Astrocyte of the spinal cord (primary cell): ENCODE measurements at regions not wholly inside any gene's neighbourhood (a gene's known extent, or its start where the extent isn't known, plus 50 kb on each side); places are given as distances from the start of the nearest gene placed in this dataset.

Experiments used
- DNase-seq: peaks from one replicate; pipeline ENCODE4 v3.0.0; 2011; ENCODE audit warnings: low read depth, low spot score
- H3K4me3 ChIP-seq: 2 replicates; pipeline ENCODE4 v1.5.1; 2011; ENCODE audit warnings: low read depth, mild to moderate bottlenecking, low read length, moderate library complexity
- CTCF ChIP-seq: IDR thresholded peaks from 2 replicates; pipeline ENCODE4 v1.5.1; 2012; ENCODE audit warnings: low read depth, mild to moderate bottlenecking, low read length, inconsistent platforms
- in situ Hi-C: cut with HindIII; loops from 2 replicates; pipeline ENCODE4 v1.10.0; 2017; ENCODE audit warnings: low sequenced_read_pairs

- in situ Hi-C loops = no loop called here
- H3K4me3 ChIP-seq = no peak overlapping the region
- peak; percentile 46 for DNase-seq
- no peak for TF ChIP-seq CTCF
Measured at GRCh38 chr4:138639018-138639741, 376.4 kb upstream of the NOCT start.

- no peak overlapping the region for H3K4me3 ChIP-seq
- in situ Hi-C loops = no loop called here
- TF ChIP-seq CTCF = no peak
- DNase-seq = no peak
Measured at GRCh38 chr4:138636781-138637180, 378.8 kb upstream of the NOCT start.

DNA sequence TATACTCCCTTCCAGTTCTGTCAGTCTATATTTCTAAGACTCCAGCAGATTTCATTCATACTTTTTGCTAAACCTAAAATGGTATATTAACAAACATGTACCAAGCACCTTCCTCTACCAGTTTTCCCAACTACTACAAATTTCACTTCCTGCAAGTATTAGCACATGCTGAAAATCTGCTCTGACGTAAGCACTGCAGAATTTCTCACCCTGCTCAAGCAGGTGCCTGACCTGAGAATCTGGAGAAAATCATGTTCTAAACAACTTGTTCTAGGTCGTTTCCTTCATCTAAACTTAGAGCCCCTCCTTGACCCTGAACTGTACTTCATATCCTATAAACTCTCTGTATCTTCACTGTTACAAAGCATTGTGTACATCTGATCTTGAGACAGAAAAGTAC, 380.7 kb upstream of the NOCT start:
- in situ Hi-C loops = no loop called here
- no peak overlapping the region for H3K4me3 ChIP-seq
- no peak for TF ChIP-seq CTCF
- no peak for DNase-seq

GRCh38 chr4:138633580-138633904, 382.0 kb upstream of the NOCT start:
- DNase-seq = no peak
- no peak for TF ChIP-seq CTCF
- in situ Hi-C loops = no loop called here
- H3K4me3 ChIP-seq = no peak overlapping the region

DNA sequence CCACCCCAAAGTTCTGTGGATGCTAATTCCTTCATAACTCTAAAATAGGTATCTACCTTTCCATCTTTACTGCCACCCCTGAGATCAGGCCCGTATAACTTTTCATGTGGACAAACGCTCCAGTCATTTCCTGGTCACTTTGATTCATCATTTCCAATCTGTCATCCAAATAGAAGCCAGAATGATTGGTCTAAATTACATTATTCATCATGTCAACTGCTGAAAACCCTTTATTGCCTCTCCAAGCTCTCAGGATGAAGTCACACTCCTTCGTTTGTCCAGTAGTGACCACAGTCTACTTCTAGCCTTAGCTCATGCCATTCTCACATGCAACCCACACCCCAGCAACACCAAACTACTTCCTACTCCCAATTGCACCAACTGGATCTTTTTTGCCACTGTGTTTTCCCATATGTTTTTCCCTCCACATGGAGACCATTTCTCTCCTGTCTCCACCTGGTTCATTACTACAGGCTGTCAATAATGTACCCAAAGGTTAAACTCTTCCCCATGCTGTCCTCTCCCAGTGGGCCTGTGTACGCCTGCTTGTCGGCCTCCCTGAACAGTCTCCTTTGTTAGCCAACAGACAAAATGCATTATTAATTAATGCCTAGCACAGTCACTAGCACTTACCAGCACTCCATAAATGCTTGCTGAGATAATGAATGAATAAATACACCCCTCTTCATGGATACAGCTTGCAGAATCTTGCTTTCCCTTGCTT, 382.6 kb upstream of the NOCT start:
- H3K4me3 ChIP-seq = no peak overlapping the region
- no peak for TF ChIP-seq CTCF
- DNase-seq = no peak
- in situ Hi-C loops = no loop called here

DNA sequence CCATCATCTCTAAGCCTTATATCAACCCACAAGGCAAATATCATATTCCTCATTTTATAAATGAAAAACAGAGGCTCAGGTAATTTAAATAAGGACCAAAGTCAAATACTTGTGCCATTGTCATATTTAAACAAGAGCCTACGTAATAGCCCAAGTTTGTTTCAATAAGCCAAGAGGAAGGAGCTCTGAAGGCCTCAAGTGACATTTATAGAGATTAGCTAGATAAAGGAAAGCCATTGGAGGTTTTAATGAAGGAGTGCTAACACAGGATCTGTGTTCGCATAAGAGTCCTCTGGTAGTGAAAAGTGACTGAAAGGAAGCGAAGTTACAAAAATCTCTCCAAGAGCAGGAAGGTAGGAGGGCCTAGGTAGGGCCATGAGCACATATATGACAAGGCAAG, 384.9 kb upstream of the NOCT start:
- DNase-seq = no peak
- TF ChIP-seq CTCF = no peak
- no peak overlapping the region for H3K4me3 ChIP-seq
- in situ Hi-C loops = no loop called here
